ENCODE measurements at regions not wholly inside any gene's neighbourhood (a gene's known extent, or its start where the extent isn't known, plus 50 kb on each side); places are given as distances from the start of the nearest gene placed in this dataset.

- ChIA-PET SMC1A (ENCODE audit: uncharacterized antibody, unreplicated experiment) (interaction anchor here (1.0 kb wide), 1 partner anchor 15 kb away, joined by 3 read pairs; no protein-coding TSS in a partner anchor), POLR2A (no interaction called here), CTCF (no interaction called here), RAD21 (ENCODE audit: unreplicated experiment) (no interaction called here)
- no TSS peak for BruUV-seq (replicated peaks)
- ATAC-seq (no peak), FAIRE-seq (no peak), DNase-seq (ENCODE audit: low read depth, low spot score) (no peak)
- Histone ChIP-seq H3K36me3 (ENCODE audit: control insufficient read depth in 2 of 2, insufficient read depth in 2 of 2, low read length in 1 of 2) (no peaks in the 10 kb centered on the region), H2AFZ (ENCODE audit: control insufficient read depth, low read depth, low read length) (no peak overlapping the region), H3K9ac (ENCODE audit: control insufficient read depth, insufficient read depth, low read length) (no peak overlapping the region), H3K9me3 (replicated peaks; ENCODE audit: control insufficient read depth, insufficient read depth, low read length) (no peaks in the 10 kb centered on the region), H4K20me1 (ENCODE audit: control insufficient read depth, insufficient read depth) (no peaks in the 10 kb centered on the region), H3K4me2 (ENCODE audit: control insufficient read depth, insufficient read depth) (no peak overlapping the region), H3K79me2 (ENCODE audit: control insufficient read depth, insufficient read depth, low read length) (no peaks in the 10 kb centered on the region), H3K27ac (ENCODE audit: control insufficient read depth, insufficient read depth) (no peak overlapping the region), H3K27me3 (replicated peaks in 1 of 2; ENCODE audit: control insufficient read depth in 2 of 2, insufficient read depth in 2 of 2, low read length in 1 of 2) (no peaks in the 10 kb centered on the region), H3K4me1 (ENCODE audit: control insufficient read depth, insufficient read depth, low read length) (no peaks in the 10 kb centered on the region), H3K4me3 (no peak overlapping the region)
- WGBS (ENCODE audit: insufficient coverage, insufficient replicate concordance, low lambda C conversion rate, missing lambda C conversion rate), result 18% methylated on average over 3 of the region's 3 CpGs
- intact Hi-C loops (cut with micrococcal nuclease; ENCODE audit: unreplicated experiment), result no loop called here
- TF ChIP-seq, protein P1, sequence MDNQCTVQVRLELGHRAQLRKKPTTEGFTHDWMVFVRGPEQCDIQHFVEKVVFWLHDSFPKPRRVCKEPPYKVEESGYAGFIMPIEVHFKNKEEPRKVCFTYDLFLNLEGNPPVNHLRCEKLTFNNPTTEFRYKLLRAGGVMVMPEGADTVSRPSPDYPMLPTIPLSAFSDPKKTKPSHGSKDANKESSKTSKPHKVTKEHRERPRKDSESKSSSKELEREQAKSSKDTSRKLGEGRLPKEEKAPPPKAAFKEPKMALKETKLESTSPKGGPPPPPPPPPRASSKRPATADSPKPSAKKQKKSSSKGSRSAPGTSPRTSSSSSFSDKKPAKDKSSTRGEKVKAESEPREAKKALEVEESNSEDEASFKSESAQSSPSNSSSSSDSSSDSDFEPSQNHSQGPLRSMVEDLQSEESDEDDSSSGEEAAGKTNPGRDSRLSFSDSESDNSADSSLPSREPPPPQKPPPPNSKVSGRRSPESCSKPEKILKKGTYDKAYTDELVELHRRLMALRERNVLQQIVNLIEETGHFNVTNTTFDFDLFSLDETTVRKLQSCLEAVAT (IDR thresholded peaks at IDR 0.05), result no peak
- TF ChIP-seq CBFB (IDR thresholded peaks at IDR 0.05; ENCODE audit: low read depth) (no peak), GATAD2B (conservative IDR thresholded peaks at IDR 0.05; ENCODE audit: low read depth) (no peak), TBL1XR1 (IDR thresholded peaks at IDR 0.05; ENCODE audit: low read depth, low read length) (no peak), BHLHE40 (IDR thresholded peaks at IDR 0.05; ENCODE audit: borderline replicate concordance in 1 of 2, low read depth in 2 of 2, low read length in 1 of 2) (no peak), MYB (IDR thresholded peaks at IDR 0.05; ENCODE audit: borderline replicate concordance, low read depth, low read length) (no peak), GABPA (IDR thresholded peaks at IDR 0.05; ENCODE audit: low read depth) (no peak), IRF3 (IDR thresholded peaks at IDR 0.05) (no peak), RELA (IDR thresholded peaks at IDR 0.05; ENCODE audit: borderline replicate concordance, partially characterized antibody) (no peak), SPI1 (IDR thresholded peaks at IDR 0.05; ENCODE audit: borderline replicate concordance, insufficient read depth, low read depth, low read length) (no peak), BCL11A (IDR thresholded peaks at IDR 0.05; ENCODE audit: low read depth, low read length) (no peak), ZZZ3 (IDR thresholded peaks at IDR 0.05; ENCODE audit: control insufficient read depth, insufficient read length, low read depth) (no peak), RAD21 (IDR thresholded peaks at IDR 0.05; ENCODE audit: insufficient read depth, low read depth, low read length) (no peak), RAD51 (IDR thresholded peaks at IDR 0.05) (no peak), EGR1 (IDR thresholded peaks at IDR 0.05; ENCODE audit: borderline replicate concordance in 1 of 2, low read depth in 2 of 2, low read length in 2 of 2) (no peak), YBX1 (IDR thresholded peaks at IDR 0.05) (no peak), YY1 (IDR thresholded peaks at IDR 0.05; ENCODE audit: low read depth, low read length) (no peak), HDAC6 (IDR thresholded peaks at IDR 0.05; ENCODE audit: unreplicated experiment) (no peak)
- TF ChIP-seq, protein P2, sequence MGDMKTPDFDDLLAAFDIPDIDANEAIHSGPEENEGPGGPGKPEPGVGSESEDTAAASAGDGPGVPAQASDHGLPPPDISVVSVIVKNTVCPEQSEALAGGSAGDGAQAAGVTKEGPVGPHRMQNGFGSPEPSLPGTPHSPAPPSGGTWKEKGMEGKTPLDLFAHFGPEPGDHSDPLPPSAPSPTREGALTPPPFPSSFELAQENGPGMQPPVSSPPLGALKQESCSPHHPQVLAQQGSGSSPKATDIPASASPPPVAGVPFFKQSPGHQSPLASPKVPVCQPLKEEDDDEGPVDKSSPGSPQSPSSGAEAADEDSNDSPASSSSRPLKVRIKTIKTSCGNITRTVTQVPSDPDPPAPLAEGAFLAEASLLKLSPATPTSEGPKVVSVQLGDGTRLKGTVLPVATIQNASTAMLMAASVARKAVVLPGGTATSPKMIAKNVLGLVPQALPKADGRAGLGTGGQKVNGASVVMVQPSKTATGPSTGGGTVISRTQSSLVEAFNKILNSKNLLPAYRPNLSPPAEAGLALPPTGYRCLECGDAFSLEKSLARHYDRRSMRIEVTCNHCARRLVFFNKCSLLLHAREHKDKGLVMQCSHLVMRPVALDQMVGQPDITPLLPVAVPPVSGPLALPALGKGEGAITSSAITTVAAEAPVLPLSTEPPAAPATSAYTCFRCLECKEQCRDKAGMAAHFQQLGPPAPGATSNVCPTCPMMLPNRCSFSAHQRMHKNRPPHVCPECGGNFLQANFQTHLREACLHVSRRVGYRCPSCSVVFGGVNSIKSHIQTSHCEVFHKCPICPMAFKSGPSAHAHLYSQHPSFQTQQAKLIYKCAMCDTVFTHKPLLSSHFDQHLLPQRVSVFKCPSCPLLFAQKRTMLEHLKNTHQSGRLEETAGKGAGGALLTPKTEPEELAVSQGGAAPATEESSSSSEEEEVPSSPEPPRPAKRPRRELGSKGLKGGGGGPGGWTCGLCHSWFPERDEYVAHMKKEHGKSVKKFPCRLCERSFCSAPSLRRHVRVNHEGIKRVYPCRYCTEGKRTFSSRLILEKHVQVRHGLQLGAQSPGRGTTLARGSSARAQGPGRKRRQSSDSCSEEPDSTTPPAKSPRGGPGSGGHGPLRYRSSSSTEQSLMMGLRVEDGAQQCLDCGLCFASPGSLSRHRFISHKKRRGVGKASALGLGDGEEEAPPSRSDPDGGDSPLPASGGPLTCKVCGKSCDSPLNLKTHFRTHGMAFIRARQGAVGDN (IDR thresholded peaks at IDR 0.05), result no peak
- in situ Hi-C loops (cut with MboI), result no loop called here
Measured at GRCh38 chr5:165407352-165407751, 1901.9 kb downstream of the MAT2B start.

All from GM12878 (cell line).